ENCODE measurements at regions not wholly inside any gene's neighbourhood (a gene's known extent, or its start where the extent isn't known, plus 50 kb on each side); places are given as distances from the start of the nearest gene placed in this dataset.

DNA sequence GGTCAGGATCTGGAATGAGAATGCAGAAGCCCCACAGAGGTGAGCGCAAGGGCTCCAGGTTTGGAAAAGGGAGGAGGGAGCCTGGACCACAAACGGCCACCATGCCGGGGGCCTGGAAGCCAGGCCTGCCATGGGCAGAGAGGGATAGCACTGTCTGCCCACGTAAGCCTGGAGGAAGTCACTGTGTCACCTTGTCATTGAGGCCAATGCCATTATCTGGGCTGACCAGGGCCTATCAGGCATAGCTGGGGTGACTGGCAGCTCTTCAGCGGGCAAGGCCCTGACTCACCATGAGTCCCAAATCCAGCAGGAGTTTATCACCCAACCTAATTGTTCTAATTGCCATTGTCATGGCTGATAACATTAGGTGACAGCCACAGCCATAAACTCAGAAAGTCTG, 84.6 kb downstream of the MATN1 start:
- DNase-seq (ENCODE audit: extremely low read depth in 1 of 2, low read depth in 1 of 2), result no peak

GRCh38 chr1:30638086-30638485, 85.3 kb downstream of the MATN1 start:
- no peak for DNase-seq (ENCODE audit: extremely low read depth in 1 of 2, low read depth in 1 of 2)

- DNase-seq (ENCODE audit: extremely low read depth in 1 of 2, low read depth in 1 of 2), result no peak
Measured at GRCh38 chr1:30637183-30637980, 86.0 kb downstream of the MATN1 start.

DNA sequence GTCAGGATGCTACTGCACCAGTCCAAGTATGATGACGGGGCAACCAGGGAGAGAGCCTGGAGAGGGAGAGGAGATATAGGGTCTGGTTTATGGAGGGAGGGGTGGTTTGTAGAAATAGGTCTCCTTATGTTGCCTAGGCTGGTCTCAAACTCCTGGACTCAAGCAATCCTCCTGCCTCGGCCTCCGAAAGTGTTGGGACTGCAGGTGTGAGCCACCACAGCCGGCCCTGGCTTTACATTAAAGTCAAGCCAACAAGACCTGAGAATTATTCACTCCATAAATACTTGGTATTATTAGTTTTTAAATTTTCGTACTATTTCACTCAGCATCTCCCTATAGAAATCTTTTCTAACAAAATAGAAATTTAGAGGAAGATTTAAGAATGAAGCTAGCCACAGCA, 86.8 kb downstream of the MATN1 start:
- DNase-seq (ENCODE audit: extremely low read depth in 1 of 2, low read depth in 1 of 2), result no peak

GRCh38 chr1:30635391-30635975, 87.9 kb downstream of the MATN1 start:
- no peak for DNase-seq (ENCODE audit: extremely low read depth in 1 of 2, low read depth in 1 of 2)

- DNase-seq (ENCODE audit: extremely low read depth in 1 of 2, low read depth in 1 of 2), result no peak
Measured at GRCh38 chr1:30634507-30634906, 88.9 kb downstream of the MATN1 start.

GRCh38 chr1:30633294-30633693, 90.1 kb downstream of the MATN1 start:
- DNase-seq (ENCODE audit: extremely low read depth in 1 of 2, low read depth in 1 of 2), result no peak

DNA sequence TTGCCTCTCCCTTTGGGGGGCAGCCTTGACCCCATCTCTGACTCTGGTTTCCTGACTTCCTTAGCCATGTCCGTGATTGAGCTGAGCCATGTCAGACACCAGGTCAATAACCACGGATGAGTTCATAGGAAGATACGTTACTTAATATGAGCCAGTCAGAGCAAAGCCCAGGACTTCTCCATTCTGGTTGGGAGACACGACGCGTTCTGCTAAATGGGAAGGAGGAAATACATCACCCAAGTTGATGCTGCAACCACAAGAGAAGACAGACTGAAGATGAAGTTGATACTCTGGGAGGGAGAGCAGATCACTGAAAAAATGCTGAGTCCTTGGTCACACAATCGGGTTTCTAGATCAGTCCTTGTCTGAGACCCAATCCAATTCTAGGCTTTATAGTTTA, 90.9 kb downstream of the MATN1 start:
- no peak for DNase-seq (ENCODE audit: extremely low read depth in 1 of 2, low read depth in 1 of 2)

GRCh38 chr1:30631700-30632099, 91.7 kb downstream of the MATN1 start:
- DNase-seq (ENCODE audit: extremely low read depth in 1 of 2, low read depth in 1 of 2), result no peak

DNA sequence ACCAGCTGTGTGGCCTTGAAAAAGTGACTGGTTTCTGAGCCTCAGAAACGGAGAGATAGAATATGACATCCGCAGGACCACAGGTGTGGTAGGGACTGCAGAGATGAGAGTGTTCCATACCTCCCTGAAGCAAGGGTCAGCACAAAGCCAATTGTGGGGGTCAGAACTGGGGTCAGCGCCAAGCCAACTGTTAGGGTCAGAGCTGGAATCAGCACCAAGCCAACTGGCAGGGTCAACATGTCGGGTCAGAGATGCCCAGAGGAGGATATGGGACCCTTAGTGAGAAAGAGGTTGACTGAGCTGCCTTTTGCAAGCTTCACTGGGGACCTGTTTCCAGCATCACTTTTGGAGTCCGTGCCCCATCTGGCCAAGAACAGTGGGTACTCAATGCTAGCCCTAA, 93.9 kb downstream of the MATN1 start:
- no peak for DNase-seq (ENCODE audit: extremely low read depth in 1 of 2, low read depth in 1 of 2)

GRCh38 chr1:30627994-30628393, 95.4 kb downstream of the MATN1 start:
- no peak for DNase-seq (ENCODE audit: extremely low read depth in 1 of 2, low read depth in 1 of 2)

GRCh38 chr1:30627206-30627605, 96.2 kb downstream of the MATN1 start:
- DNase-seq (ENCODE audit: extremely low read depth in 1 of 2, low read depth in 1 of 2), result no peak

GRCh38 chr1:30623431-30623830, 100.0 kb downstream of the MATN1 start:
- no peak for DNase-seq (ENCODE audit: extremely low read depth in 1 of 2, low read depth in 1 of 2)

GRCh38 chr1:30619619-30620018, 103.8 kb downstream of the MATN1 start:
- DNase-seq (ENCODE audit: extremely low read depth in 1 of 2, low read depth in 1 of 2), result no peak

DNA sequence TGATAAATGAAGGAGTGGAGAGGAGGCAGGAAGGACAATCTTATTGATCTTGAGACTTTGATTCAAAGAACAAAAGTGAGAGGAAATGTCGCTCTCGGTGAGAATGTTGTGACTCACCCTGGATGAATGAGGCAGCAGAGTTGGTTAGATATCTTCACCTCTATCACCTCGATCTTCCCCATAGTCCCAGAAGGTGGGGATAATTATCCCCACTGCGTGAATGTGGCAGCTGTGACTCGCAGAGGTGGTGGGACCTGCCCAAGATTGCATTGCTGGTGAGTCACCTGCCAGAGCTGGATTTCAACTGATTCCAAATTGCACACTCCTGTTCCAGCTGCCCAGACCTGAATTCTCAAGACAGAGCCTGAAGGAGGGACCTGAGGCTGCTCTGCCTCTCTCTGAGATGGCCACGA, 105.0 kb downstream of the MATN1 start:
- DNase-seq (ENCODE audit: extremely low read depth in 1 of 2, low read depth in 1 of 2), result peak in 1 of 2 donors; percentile 2

DNA sequence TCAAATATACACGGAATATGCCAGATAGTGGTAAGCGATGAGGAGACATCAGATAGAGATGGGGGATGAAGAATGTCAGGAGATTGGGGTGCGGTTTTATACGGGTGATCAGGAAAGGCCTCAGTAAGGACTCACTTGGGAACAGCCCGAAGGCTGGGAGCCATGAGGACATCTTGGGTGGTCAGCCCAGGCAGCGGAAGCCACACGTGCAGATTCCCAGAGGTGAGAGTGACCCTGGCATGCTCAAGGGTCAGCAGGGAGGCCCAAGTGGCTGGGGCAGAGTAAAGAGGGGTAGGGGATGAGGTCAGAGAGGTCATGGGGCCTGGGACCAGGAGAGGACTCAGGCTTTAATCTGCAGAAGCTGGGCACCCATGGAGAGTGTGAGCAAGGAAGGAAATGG, 106.6 kb downstream of the MATN1 start:
- DNase-seq (ENCODE audit: extremely low read depth in 1 of 2, low read depth in 1 of 2), result no peak

- DNase-seq (ENCODE audit: extremely low read depth in 1 of 2, low read depth in 1 of 2), result no peak
Measured at GRCh38 chr1:30615816-30616590, 107.4 kb downstream of the MATN1 start.

- DNase-seq (ENCODE audit: extremely low read depth in 1 of 2, low read depth in 1 of 2), result no peak
Measured at GRCh38 chr1:30615076-30615795, 108.1 kb downstream of the MATN1 start.

DNA sequence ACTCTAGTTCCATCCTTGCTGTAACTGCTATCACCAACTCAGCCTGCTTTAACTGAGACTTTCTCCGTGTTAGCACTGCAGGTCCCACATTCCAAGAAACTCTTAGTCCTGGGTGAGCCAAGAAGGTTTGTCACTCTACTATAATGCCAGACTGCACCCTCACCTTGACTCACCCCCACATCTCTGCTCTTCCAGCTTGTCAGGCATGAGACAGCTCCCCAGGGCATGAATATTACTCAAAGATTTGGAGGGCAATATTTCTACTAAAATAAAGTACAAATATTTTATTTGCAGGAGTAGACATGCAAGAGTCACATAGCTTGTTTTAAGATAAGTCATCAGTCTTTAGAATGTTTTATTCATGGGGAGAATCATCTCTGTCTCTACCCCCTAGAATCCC, 110.2 kb downstream of the MATN1 start:
- DNase-seq (ENCODE audit: extremely low read depth in 1 of 2, low read depth in 1 of 2), result no peak

GRCh38 chr1:30612536-30613065, 110.8 kb downstream of the MATN1 start:
- DNase-seq (ENCODE audit: extremely low read depth in 1 of 2, low read depth in 1 of 2), result no peak

DNA sequence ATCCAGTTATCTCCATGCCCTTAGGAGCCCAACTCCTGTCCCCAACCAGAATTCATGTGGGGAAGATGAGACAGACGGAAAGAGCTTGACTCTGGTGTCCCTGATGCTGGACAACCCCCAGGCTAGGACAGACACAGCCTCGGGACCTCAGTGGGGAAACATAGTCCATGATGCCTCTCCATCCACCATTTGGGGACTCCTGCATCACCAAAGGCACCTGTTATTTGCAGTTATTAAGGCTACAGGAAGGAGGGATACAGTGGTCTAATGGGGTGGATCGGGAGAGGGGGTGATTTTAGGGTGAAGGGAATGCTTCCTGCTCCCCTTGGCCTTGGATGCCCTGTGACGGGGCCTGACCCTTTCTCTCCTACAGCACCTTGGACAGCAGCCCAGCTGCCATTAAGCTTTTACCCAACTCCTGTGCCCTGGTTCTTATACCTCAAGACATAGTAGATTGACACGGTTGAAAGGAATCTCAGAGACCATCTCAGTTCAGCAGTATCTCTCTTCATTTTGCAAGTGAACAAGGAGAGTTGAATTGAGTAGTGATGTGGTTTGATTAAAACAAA, 111.6 kb downstream of the MATN1 start:
- DNase-seq (ENCODE audit: extremely low read depth in 1 of 2, low read depth in 1 of 2), result no peak
